Uterus (tissue), 3 donors: ENCODE measurements at regions not wholly inside any gene's neighbourhood (a gene's known extent, or its start where the extent isn't known, plus 50 kb on each side); places are given as distances from the start of the nearest gene placed in this dataset.

ENCODE experiments used
- DNase-seq, 2 donors: peaks; one replicate each; pipeline ENCODE4 v3.0.0-alpha.2; 2019 to 2020
- H3K27ac ChIP-seq, 2 donors: fragments of 200-600 bp; sonication (generic); 1 replicate in 1 of 2; 2 replicates in 1 of 2; pipeline ENCODE4 v1.5.1; 2016 to 2018
- H3K27me3 ChIP-seq, 2 donors: fragments of 200-600 bp; sonication (generic); one replicate each; pipeline ENCODE4 v1.5.1; 2018 to 2019; ENCODE audit warnings: control low read depth in 1 of 2
- H3K36me3 ChIP-seq, 2 donors: fragments of 200-600 bp; sonication (generic); one replicate each; pipeline ENCODE4 v1.5.1; 2019; ENCODE audit warnings: control low read depth in 1 of 2
- H3K4me1 ChIP-seq, 2 donors: fragments of 200-600 bp; sonication (generic); one replicate each; pipeline ENCODE4 v1.5.1; 2018 to 2019; ENCODE audit warnings: control low read depth in 1 of 2
- H3K4me3 ChIP-seq, 2 donors: fragments of 200-600 bp; sonication (generic); 1 replicate in 1 of 2; 2 replicates in 1 of 2; pipeline ENCODE4 v1.5.1; 2018 to 2019; ENCODE audit warnings: mild to moderate bottlenecking in 1 of 2
- H3K9me3 ChIP-seq, 2 donors: fragments of 200-600 bp; sonication (generic); one replicate each; pipeline ENCODE4 v1.5.1; 2019; ENCODE audit warnings: control low read depth in 1 of 2
- CTCF ChIP-seq, 4 experiments: fragments of 200-600 bp in 2 of 4; fragments of 450-650 bp in 2 of 4; sonication (generic) in 2 of 4; IDR thresholded peaks; one replicate each; pipeline ENCODE4 v1.5.1; 2016 to 2019; ENCODE audit warnings: antibody characterized with exemption in 4 of 4, mild to moderate bottlenecking in 2 of 4, moderate library complexity in 1 of 4
- POLR2A ChIP-seq, 2 donors: fragments of 450-650 bp; IDR thresholded peaks; one replicate each; pipeline ENCODE4 v1.6.1; 2016; ENCODE audit warnings: antibody characterized with exemption in 2 of 2, mild to moderate bottlenecking in 1 of 2, moderate library complexity in 1 of 2
- intact Hi-C: fragments of 100-400 bp; cut with DNase I; formaldehyde crosslinking; loops from one replicate; pipeline ENCODE4 v1.15.1; 2023; ENCODE audit warnings: low total_unique reads
- donor health status: DM: yes; HTN: yes; CAD: no.

GRCh38 chr2:163453920-163454319 is 281.9 kb downstream of the FIGN start:
- TF ChIP-seq CTCF (IDR thresholded peaks at IDR 0.05) (no peak), POLR2A (IDR thresholded peaks at IDR 0.05) (no peak)
- Histone ChIP-seq H3K27me3 (no peaks in the 10 kb centered on the region), H3K4me1 (no peaks in the 10 kb centered on the region), H3K9me3 (no peaks in the 10 kb centered on the region), H3K4me3 (no peak overlapping the region), H3K36me3 (no peaks in the 10 kb centered on the region), H3K27ac (no peak overlapping the region)
- intact Hi-C loops = no loop called here
- no peak for DNase-seq

- Histone ChIP-seq H3K4me1 (no peaks in the 10 kb centered on the region), H3K4me3 (no peak overlapping the region), H3K36me3 (no peaks in the 10 kb centered on the region), H3K27ac (no peak overlapping the region), H3K9me3 (no peaks in the 10 kb centered on the region), H3K27me3 (no peaks in the 10 kb centered on the region)
- TF ChIP-seq CTCF (IDR thresholded peaks at IDR 0.05) (no peak), POLR2A (IDR thresholded peaks at IDR 0.05) (no peak)
- DNase-seq = no peak
- intact Hi-C loops = no loop called here
Observed at GRCh38 chr2:163441603-163442002, 294.2 kb downstream of the FIGN start.

GRCh38 chr2:163436963-163437362 is 298.8 kb downstream of the FIGN start:
- no peaks in the 10 kb centered on the region for H3K9me3 ChIP-seq
- no peak for DNase-seq
- TF ChIP-seq CTCF (IDR thresholded peaks at IDR 0.05) (no peak), POLR2A (IDR thresholded peaks at IDR 0.05) (no peak)
- no peaks in the 10 kb centered on the region for H3K4me1 ChIP-seq
- no peaks in the 10 kb centered on the region for H3K36me3 ChIP-seq
- H3K4me3 ChIP-seq = no peak overlapping the region
- no peak overlapping the region for H3K27ac ChIP-seq
- no peaks in the 10 kb centered on the region for H3K27me3 ChIP-seq
- intact Hi-C loops = no loop called here

GRCh38 chr2:163428187-163428586 is 307.6 kb downstream of the FIGN start:
- intact Hi-C loops = no loop called here
- Histone ChIP-seq H3K36me3 (no peaks in the 10 kb centered on the region), H3K27me3 (no peaks in the 10 kb centered on the region), H3K4me3 (no peak overlapping the region), H3K9me3 (no peaks in the 10 kb centered on the region), H3K27ac (no peak overlapping the region), H3K4me1 (no peaks in the 10 kb centered on the region)
- no peak for DNase-seq
- no peak for TF ChIP-seq POLR2A (IDR thresholded peaks at IDR 0.05)
- TF ChIP-seq CTCF (IDR thresholded peaks at IDR 0.05) = no peak

- Histone ChIP-seq H3K4me3 (no peak overlapping the region), H3K9me3 (no peaks in the 10 kb centered on the region), H3K27ac (no peak overlapping the region), H3K4me1 (no peaks in the 10 kb centered on the region), H3K27me3 (no peaks in the 10 kb centered on the region), H3K36me3 (no peaks in the 10 kb centered on the region)
- DNase-seq = no peak
- intact Hi-C loops = no loop called here
- TF ChIP-seq POLR2A (IDR thresholded peaks at IDR 0.05) = no peak
- no peak for TF ChIP-seq CTCF (IDR thresholded peaks at IDR 0.05)
Observed at GRCh38 chr2:163420604-163421003, 315.2 kb downstream of the FIGN start.
